Brain microvascular endothelial cell (primary cell): ENCODE measurements at regions not wholly inside any gene's neighbourhood (a gene's known extent, or its start where the extent isn't known, plus 50 kb on each side); places are given as distances from the start of the nearest gene placed in this dataset.

Experiments used
- DNase-seq: peaks from one replicate; pipeline ENCODE4 v3.0.0-alpha.2; 2020
- H3K27ac ChIP-seq: fragments of 250-450 bp; sonication (Bioruptor Pico); 2 replicates; pipeline ENCODE4 v1.5.1; 2020; ENCODE audit warnings: mild to moderate bottlenecking, moderate library complexity
- H3K27me3 ChIP-seq: fragments of 250-450 bp; sonication (Bioruptor Pico); replicated peaks from 2 replicates; pipeline ENCODE4 v1.5.1; 2020; ENCODE audit warnings: mild to moderate bottlenecking
- H3K36me3 ChIP-seq: fragments of 250-450 bp; sonication (Bioruptor Pico); replicated peaks from 2 replicates; pipeline ENCODE4 v1.5.1; 2020; ENCODE audit warnings: mild to moderate bottlenecking
- H3K4me3 ChIP-seq: 2 replicates; pipeline ENCODE4 v1.5.1; 2011; ENCODE audit warnings: low read depth, mild to moderate bottlenecking, control low read depth, low read length, moderate library complexity
- CTCF ChIP-seq: IDR thresholded peaks from 2 replicates; pipeline ENCODE4 v1.5.1; 2011; ENCODE audit warnings: low read depth, mild to moderate bottlenecking, moderate library complexity, low read length, control low read depth, inconsistent platforms; ENCODE audit errors: missing control alignments
- in situ Hi-C: cut with HindIII; loops from 2 replicates; pipeline ENCODE4 v1.10.0; 2017; ENCODE audit warnings: low sequenced_read_pairs, low pct_ligation_motif_present

DNA sequence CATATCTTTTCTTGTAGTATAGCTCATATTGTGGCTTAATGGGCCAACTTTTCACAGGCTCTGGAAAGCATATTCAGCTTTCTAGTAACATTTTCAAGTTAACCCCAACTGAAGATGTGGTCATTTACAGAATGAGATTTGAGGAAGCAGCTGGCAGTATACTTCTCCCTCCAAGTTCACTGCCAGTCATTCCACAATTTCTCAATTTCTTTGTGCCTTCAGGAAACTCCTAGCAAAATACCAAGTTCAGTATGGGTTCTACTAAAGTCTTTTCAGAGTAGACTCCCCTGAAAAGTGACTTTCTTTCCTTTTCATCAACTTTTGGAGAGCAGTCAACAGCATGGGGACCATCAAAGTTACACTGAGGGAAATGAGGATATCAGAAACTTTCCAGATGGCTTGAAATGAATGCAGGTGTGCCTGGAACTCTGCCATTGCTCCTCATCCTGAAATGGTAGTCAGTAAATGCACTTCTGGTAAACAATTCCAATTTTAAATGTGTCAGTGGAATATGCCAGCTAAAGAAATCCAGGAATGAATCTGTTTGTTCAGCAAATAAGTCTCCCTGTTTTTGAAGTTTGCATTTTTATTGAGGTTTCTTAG, 81.5 kb upstream of the TEX13D start:
- in situ Hi-C loops = no loop called here
- Histone ChIP-seq H3K27ac (no peak overlapping the region), H3K4me3 (no peak overlapping the region), H3K36me3 (no peaks in the 10 kb centered on the region), H3K27me3 (no peaks in the 10 kb centered on the region)
- TF ChIP-seq CTCF = no peak
- no peak for DNase-seq

- in situ Hi-C loops = no loop called here
- Histone ChIP-seq H3K4me3 (no peak overlapping the region), H3K27me3 (no peaks in the 10 kb centered on the region), H3K36me3 (no peaks in the 10 kb centered on the region), H3K27ac (no peak overlapping the region)
- no peak for TF ChIP-seq CTCF
- DNase-seq = no peak
These were observed 77.8 kb upstream of the TEX13D start for GRCh38 chrX:124254611-124255010.

- no peaks in the 10 kb centered on the region for H3K36me3 ChIP-seq
- no peak for TF ChIP-seq CTCF
- H3K4me3 ChIP-seq = no peak overlapping the region
- H3K27ac ChIP-seq = no peak overlapping the region
- in situ Hi-C loops = no loop called here
- DNase-seq = no peak
- H3K27me3 ChIP-seq = no peaks in the 10 kb centered on the region
These were observed 76.2 kb upstream of the TEX13D start for GRCh38 chrX:124256216-124256615.

- in situ Hi-C loops = no loop called here
- TF ChIP-seq CTCF = no peak
- no peak for DNase-seq
- Histone ChIP-seq H3K27ac (no peak overlapping the region), H3K4me3 (no peak overlapping the region), H3K36me3 (no peaks in the 10 kb centered on the region), H3K27me3 (no peaks in the 10 kb centered on the region)
These were observed 75.7 kb upstream of the TEX13D start for GRCh38 chrX:124256629-124257380.

DNA sequence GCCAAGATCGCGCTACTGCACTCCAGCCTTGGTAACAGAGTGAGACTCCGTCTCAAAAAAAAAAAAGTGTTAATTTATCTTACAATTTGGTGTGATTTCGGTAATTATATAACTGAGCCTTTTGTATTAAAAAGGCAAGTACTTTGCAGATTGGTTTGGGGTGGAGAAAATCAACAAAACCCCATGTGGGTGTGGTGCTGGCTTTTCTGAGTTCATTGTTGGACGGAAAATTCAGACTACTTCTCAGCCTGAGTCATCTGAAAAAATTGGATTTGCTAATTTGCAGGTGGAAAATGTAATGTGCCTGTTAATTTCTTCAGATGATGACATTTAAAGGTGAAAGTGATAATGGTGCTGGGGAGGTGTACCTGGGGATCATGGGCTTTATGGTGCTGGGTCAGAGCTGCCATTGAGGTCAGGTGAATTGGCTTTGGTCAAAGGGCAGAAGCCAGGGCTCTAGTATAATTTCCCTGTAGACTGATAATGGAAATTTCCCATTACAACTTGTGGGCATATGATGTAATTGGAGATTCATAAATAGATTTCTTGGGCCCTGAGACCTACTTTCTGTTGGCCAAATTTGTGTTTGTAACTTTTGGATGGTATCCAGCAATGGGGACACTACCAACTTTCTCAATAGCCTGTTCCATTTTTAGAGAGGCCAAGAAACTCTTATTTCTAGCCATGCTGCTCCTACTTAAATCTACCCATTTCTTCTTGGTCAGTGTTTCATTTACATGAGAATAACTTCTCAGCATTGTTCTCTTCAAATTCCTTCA, 74.3 kb upstream of the TEX13D start:
- Histone ChIP-seq H3K27me3 (no peaks in the 10 kb centered on the region), H3K27ac (no peak overlapping the region), H3K36me3 (no peaks in the 10 kb centered on the region), H3K4me3 (no peak overlapping the region)
- in situ Hi-C loops = no loop called here
- DNase-seq = no peak
- no peak for TF ChIP-seq CTCF
